Hepatocyte (in vitro differentiated cells): ENCODE measurements at regions not wholly inside any gene's neighbourhood (a gene's known extent, or its start where the extent isn't known, plus 50 kb on each side); places are given as distances from the start of the nearest gene placed in this dataset.

ENCODE experiments used
- CTCF ChIP-seq: fragments of 200-600 bp; sonication (generic); IDR thresholded peaks from 2 replicates; pipeline ENCODE4 v1.5.1; 2016; ENCODE audit warnings: antibody characterized with exemption, mild to moderate bottlenecking; ENCODE audit not compliant: poor library complexity
- EZH2 ChIP-seq: fragments of 200-600 bp; sonication (generic); IDR thresholded peaks from 2 replicates; pipeline ENCODE4 v1.6.1; 2016; ENCODE audit warnings: antibody characterized with exemption, mild to moderate bottlenecking, borderline replicate concordance

DNA sequence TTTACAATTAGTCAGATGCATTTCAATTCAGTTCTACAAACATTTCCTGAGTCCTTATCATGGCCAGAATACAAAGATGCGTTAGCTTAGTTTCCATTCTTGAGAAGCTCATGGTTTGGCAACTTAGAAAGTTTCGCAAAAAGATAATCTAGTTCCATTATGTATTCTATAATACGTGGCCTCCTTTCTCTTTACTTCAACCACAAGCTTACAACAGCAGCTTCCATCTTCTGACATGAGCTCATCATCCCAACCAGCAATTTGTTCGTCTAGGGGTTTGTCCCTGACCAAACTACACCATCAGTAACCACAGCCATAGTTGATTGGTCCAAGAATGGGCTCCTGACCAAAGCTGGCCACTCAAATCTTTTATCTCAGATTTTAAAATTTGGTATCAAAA lies 267.6 kb upstream of the TBC1D5 start:
- TF ChIP-seq CTCF (no peak), EZH2 (no peak)
